Trophoblast cell (in vitro differentiated cells and primary cell): ENCODE measurements at regions not wholly inside any gene's neighbourhood (a gene's known extent, or its start where the extent isn't known, plus 50 kb on each side); places are given as distances from the start of the nearest gene placed in this dataset.

ENCODE experiments used
- DNase-seq, 2 donors: peaks; one replicate each; pipeline ENCODE4 v3.0.0-alpha.2; 2016
- H2AFZ ChIP-seq: 2 replicates; pipeline ENCODE4 v1.6.1; 2013; ENCODE audit warnings: low read length, moderate library complexity, mild to moderate bottlenecking; ENCODE audit not compliant: insufficient read depth, poor library complexity
- H2AK5ac ChIP-seq: 2 replicates; pipeline ENCODE4 v1.6.1; 2013; ENCODE audit warnings: mild to moderate bottlenecking, low read length
- H2BK120ac ChIP-seq: 2 replicates; pipeline ENCODE4 v1.6.1; 2013; ENCODE audit warnings: low read length, mild to moderate bottlenecking, moderate library complexity; ENCODE audit not compliant: insufficient read depth, poor library complexity
- H2BK12ac ChIP-seq: 2 replicates; pipeline ENCODE4 v1.6.1; 2013; ENCODE audit warnings: mild to moderate bottlenecking, low read length, moderate library complexity
- H2BK5ac ChIP-seq: 2 replicates; pipeline ENCODE4 v1.6.1; 2013; ENCODE audit warnings: low read length, low read depth, moderate library complexity, mild to moderate bottlenecking; ENCODE audit not compliant: poor library complexity
- H3K14ac ChIP-seq: 2 replicates; pipeline ENCODE4 v1.6.1; 2013; ENCODE audit warnings: mild to moderate bottlenecking, low read length
- H3K18ac ChIP-seq: 2 replicates; pipeline ENCODE4 v1.6.1; 2013; ENCODE audit warnings: mild to moderate bottlenecking, low read length
- H3K23ac ChIP-seq: 2 replicates; pipeline ENCODE4 v1.6.1; 2013; ENCODE audit warnings: low read length
- H3K27ac ChIP-seq: 2 replicates; pipeline ENCODE4 v1.5.1; 2013; ENCODE audit warnings: low read depth, mild to moderate bottlenecking, inconsistent platforms, low read length, moderate library complexity
- H3K27me3 ChIP-seq: 2 replicates; pipeline ENCODE4 v1.6.1; 2013; ENCODE audit warnings: inconsistent platforms, mild to moderate bottlenecking, low read length, moderate library complexity; ENCODE audit not compliant: insufficient read depth
- H3K36me3 ChIP-seq, 2 experiments: 1 replicate in 1 of 2; 2 replicates in 1 of 2; pipeline ENCODE4 v1.6.1; 2013; ENCODE audit warnings: low read length in 2 of 2, mild to moderate bottlenecking in 2 of 2, moderate library complexity in 1 of 2; ENCODE audit not compliant: insufficient read depth in 2 of 2, control insufficient read depth in 1 of 2
- H3K4ac ChIP-seq: 2 replicates; pipeline ENCODE4 v1.6.1; 2013; ENCODE audit warnings: low read depth, mild to moderate bottlenecking, low read length, moderate library complexity
- H3K4me1 ChIP-seq, 2 experiments: 1 replicate in 1 of 2; 2 replicates in 1 of 2; pipeline ENCODE4 v1.6.1; 2013; ENCODE audit warnings: low read length in 2 of 2, mild to moderate bottlenecking in 2 of 2, moderate library complexity in 1 of 2; ENCODE audit not compliant: insufficient read depth in 2 of 2, control insufficient read depth in 1 of 2
- H3K4me2 ChIP-seq: 2 replicates; pipeline ENCODE4 v1.6.1; 2013; ENCODE audit warnings: inconsistent platforms, mild to moderate bottlenecking, low read length, moderate library complexity
- H3K4me3 ChIP-seq: 2 replicates; pipeline ENCODE4 v1.5.1; 2013; ENCODE audit warnings: mild to moderate bottlenecking, low read depth, low read length, inconsistent platforms
- H3K79me1 ChIP-seq: one replicate; pipeline ENCODE4 v1.6.1; 2013; ENCODE audit warnings: low read length
- H3K79me2 ChIP-seq: 2 replicates; pipeline ENCODE4 v1.6.1; 2013; ENCODE audit warnings: low read length, mild to moderate bottlenecking; ENCODE audit not compliant: control insufficient read depth, insufficient read depth, poor library complexity
- H3K9ac ChIP-seq: 2 replicates; pipeline ENCODE4 v1.6.1; 2013; ENCODE audit warnings: mild to moderate bottlenecking, low read length
- H3K9me3 ChIP-seq: 2 replicates; pipeline ENCODE4 v1.6.1; 2013; ENCODE audit warnings: low read depth, mild to moderate bottlenecking, control low read depth, inconsistent platforms, low read length; ENCODE audit not compliant: insufficient read depth
- H4K12ac ChIP-seq: 2 replicates; pipeline ENCODE4 v1.6.1; 2013; ENCODE audit warnings: low read depth, mild to moderate bottlenecking, low read length, moderate library complexity
- H4K8ac ChIP-seq: 2 replicates; pipeline ENCODE4 v1.6.1; 2013; ENCODE audit warnings: low read depth, mild to moderate bottlenecking, low read length, moderate library complexity
- H4K91ac ChIP-seq: one replicate; pipeline ENCODE4 v1.6.1; 2013; ENCODE audit warnings: low read depth, mild to moderate bottlenecking, low read length, moderate library complexity
- WGBS: extraction: QIAGEN DNeasy Blood & Tissue Kit; methylation state at CpG from one replicate; pipeline ENCODE4 v1.1.7; 2013; ENCODE audit warnings: missing lambda C conversion rate; ENCODE audit not compliant: insufficient read length, insufficient coverage; ENCODE audit errors: extremely low coverage; 5-methylcytosine and 5-hydroxymethylcytosine counted together

DNA sequence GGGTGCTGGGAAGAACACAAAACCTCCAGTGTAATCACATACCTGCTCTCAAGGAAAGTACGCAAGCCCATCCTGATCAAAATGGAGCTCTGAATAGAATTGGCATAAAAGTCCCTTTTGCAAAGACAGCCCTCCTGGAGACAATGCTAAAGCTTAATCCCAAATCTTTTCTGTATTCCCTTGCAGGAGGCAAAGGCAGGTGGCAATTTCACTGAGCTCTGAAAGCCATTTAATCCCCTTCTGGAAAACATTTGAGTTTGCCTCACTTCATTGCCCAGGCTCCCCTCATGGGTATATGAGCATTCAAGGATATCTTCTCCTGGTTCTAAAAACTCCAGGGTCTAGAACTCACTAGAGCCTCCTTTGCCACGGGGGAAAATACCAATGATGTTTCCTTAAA lies 310.2 kb upstream of the CNR1 start:
- Histone ChIP-seq H4K8ac (no peak overlapping the region), H3K36me3 (no peaks in the 10 kb centered on the region), H2AK5ac (no peak overlapping the region), H3K79me2 (no peaks in the 10 kb centered on the region), H3K4ac (no peak overlapping the region), H4K12ac (no peak overlapping the region), H3K27ac (no peak overlapping the region), H3K9ac (no peak overlapping the region), H3K79me1 (no peaks in the 10 kb centered on the region), H3K9me3 (peaks cover 14% of the 10 kb centered on the region), H2BK5ac (no peak overlapping the region), H3K14ac (no peak overlapping the region), H3K4me2 (no peak overlapping the region), H2AFZ (no peak overlapping the region), H3K18ac (no peak overlapping the region), H3K27me3 (no peaks in the 10 kb centered on the region), H2BK120ac (no peak overlapping the region), H2BK12ac (no peak overlapping the region), H4K91ac (no peak overlapping the region), H3K23ac (no peak overlapping the region), H3K4me3 (no peak overlapping the region), H3K4me1 (no peaks in the 10 kb centered on the region)
- no CpG with 5 or more reads among the region's 2 CpGs for WGBS
- DNase-seq, result no peak

- H3K27ac ChIP-seq, result no peak overlapping the region
- H3K23ac ChIP-seq, result no peak overlapping the region
- H4K91ac ChIP-seq, result no peak overlapping the region
Measured at GRCh38 chr6:88474720-88475119, 308.6 kb upstream of the CNR1 start.

GRCh38 chr6:88473589-88473988 lies 307.4 kb upstream of the CNR1 start:
- WGBS, result no CpG with 5 or more reads among the region's 2 CpGs
- no peak overlapping the region for H3K4ac ChIP-seq
- no peak overlapping the region for H3K4me2 ChIP-seq
- H2AFZ ChIP-seq, result no peak overlapping the region
- no peak overlapping the region for H4K12ac ChIP-seq
- no peak overlapping the region for H4K8ac ChIP-seq
- no peak overlapping the region for H3K9ac ChIP-seq
- H3K36me3 ChIP-seq, result no peaks in the 10 kb centered on the region
- no peak for DNase-seq
- no peak overlapping the region for H3K4me3 ChIP-seq
- H3K27ac ChIP-seq, result no peak overlapping the region
- no peak overlapping the region for H2BK120ac ChIP-seq
- no peak overlapping the region for H2AK5ac ChIP-seq
- no peak overlapping the region for H3K14ac ChIP-seq
- H3K23ac ChIP-seq, result no peak overlapping the region
- no peak overlapping the region for H3K18ac ChIP-seq
- no peaks in the 10 kb centered on the region for H3K27me3 ChIP-seq
- H3K4me1 ChIP-seq, result no peaks in the 10 kb centered on the region
- H2BK12ac ChIP-seq, result no peak overlapping the region
- no peaks in the 10 kb centered on the region for H3K79me1 ChIP-seq
- no peak overlapping the region for H2BK5ac ChIP-seq
- no peak overlapping the region for H4K91ac ChIP-seq
- peaks cover 6% of the 10 kb centered on the region for H3K9me3 ChIP-seq
- no peaks in the 10 kb centered on the region for H3K79me2 ChIP-seq

More at GRCh38 chr6:88474720-88475119, 308.6 kb upstream of the CNR1 start:
- Histone ChIP-seq H2BK12ac (no peak overlapping the region), H2AK5ac (no peak overlapping the region), H3K4me2 (no peak overlapping the region), H3K4ac (no peak overlapping the region), H3K4me1 (no peaks in the 10 kb centered on the region), H3K14ac (no peak overlapping the region), H3K4me3 (no peak overlapping the region), H4K12ac (no peak overlapping the region), H3K79me1 (no peaks in the 10 kb centered on the region), H4K8ac (no peak overlapping the region), H3K9ac (no peak overlapping the region), H2BK5ac (no peak overlapping the region), H3K18ac (no peak overlapping the region), H2BK120ac (no peak overlapping the region), H3K79me2 (no peaks in the 10 kb centered on the region), H3K36me3 (no peaks in the 10 kb centered on the region), H2AFZ (no peak overlapping the region), H3K9me3 (peaks cover 12% of the 10 kb centered on the region), H3K27me3 (no peaks in the 10 kb centered on the region)
- no peak for DNase-seq

DNA sequence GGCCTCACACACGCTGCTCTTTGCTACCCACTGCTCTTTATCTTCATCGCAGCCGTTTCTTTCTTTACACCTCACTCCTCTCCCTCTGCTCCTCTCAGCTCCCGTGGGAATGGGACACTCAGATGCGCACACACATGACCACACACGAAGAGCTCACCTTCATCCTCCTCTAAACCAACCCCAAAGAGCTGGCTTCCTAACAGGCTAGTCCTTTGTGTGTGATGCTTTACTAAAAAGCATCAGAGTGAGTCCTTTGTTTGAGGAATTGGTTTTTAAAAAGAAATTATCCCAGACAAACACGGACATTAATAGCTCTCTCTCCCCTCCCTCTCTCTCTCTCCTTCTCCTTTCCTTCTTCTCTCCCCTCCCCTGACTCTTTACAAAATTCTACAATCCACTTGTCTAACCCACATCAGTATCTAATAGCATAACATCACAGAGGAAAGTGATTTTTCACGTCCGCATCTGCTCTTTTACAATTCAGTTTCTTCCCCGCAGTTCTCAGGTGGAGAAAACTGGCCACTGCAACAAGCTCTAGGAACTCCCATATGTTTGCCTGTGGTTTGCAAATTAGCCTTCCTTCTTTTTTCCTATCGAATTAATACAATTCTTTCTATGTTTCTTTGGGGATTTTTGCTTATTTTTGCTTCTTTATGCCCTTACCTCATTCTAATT lies 306.8 kb upstream of the CNR1 start:
- Histone ChIP-seq H3K14ac (no peak overlapping the region), H3K79me2 (no peaks in the 10 kb centered on the region), H3K9ac (no peak overlapping the region), H4K91ac (no peak overlapping the region), H2BK120ac (no peak overlapping the region), H3K79me1 (no peaks in the 10 kb centered on the region), H2BK12ac (no peak overlapping the region), H2AK5ac (no peak overlapping the region), H3K4me1 (no peaks in the 10 kb centered on the region), H3K4me2 (no peak overlapping the region), H2AFZ (no peak overlapping the region), H2BK5ac (no peak overlapping the region), H3K23ac (no peak overlapping the region), H3K27me3 (no peaks in the 10 kb centered on the region), H3K18ac (no peak overlapping the region), H3K4me3 (no peak overlapping the region), H3K27ac (no peak overlapping the region), H3K9me3 (peaks cover 4% of the 10 kb centered on the region), H4K12ac (no peak overlapping the region), H3K4ac (no peak overlapping the region), H3K36me3 (no peaks in the 10 kb centered on the region), H4K8ac (no peak overlapping the region)
- no CpG with 5 or more reads among the region's 11 CpGs for WGBS
- DNase-seq, result no peak
